ENCODE measurements at regions not wholly inside any gene's neighbourhood (a gene's known extent, or its start where the extent isn't known, plus 50 kb on each side); places are given as distances from the start of the nearest gene placed in this dataset.

GRCh38 chr2:172373766-172374165, 53.6 kb upstream of the ITGA6 start:
- H3K9ac ChIP-seq (ENCODE audit: low read depth, low read length), result no peak overlapping the region
- H2AFZ ChIP-seq (ENCODE audit: low read depth, low read length), result no peak overlapping the region
- H3K79me2 ChIP-seq (ENCODE audit: insufficient read depth, low read length), result no peaks in the 10 kb centered on the region
- H3K4me1 ChIP-seq (ENCODE audit: insufficient read depth, low read length), result peaks cover 6% of the 10 kb centered on the region; the same call in 1 of the 2 replicates
- H4K20me1 ChIP-seq (ENCODE audit: insufficient read depth, low read length), result no peaks in the 10 kb centered on the region
- no peaks in the 10 kb centered on the region for H3K36me3 ChIP-seq (ENCODE audit: insufficient read depth, low read length)
- TF ChIP-seq CTCF (IDR thresholded peaks at IDR 0.05; ENCODE audit: borderline replicate concordance, extremely low read depth, low read length, poor library complexity, severe bottlenecking) (no peak), EZH2 (IDR thresholded peaks at IDR 0.05; ENCODE audit: borderline replicate concordance, low read depth, low read length, severe bottlenecking) (no peak)
- ATAC-seq (ENCODE audit: insufficient read depth, low read depth) (no peak), DNase-seq (no peak)
- H3K27ac ChIP-seq (ENCODE audit: low read length), result no peak overlapping the region
- no peak overlapping the region for H3K4me3 ChIP-seq (ENCODE audit: low read depth in 1 of 2, low read length in 2 of 2)
- H3K4me2 ChIP-seq (ENCODE audit: insufficient read depth, low read length), result no peak overlapping the region
- no peaks in the 10 kb centered on the region for H3K9me3 ChIP-seq (ENCODE audit: insufficient read depth, low read length, severe bottlenecking)
- H3K27me3 ChIP-seq (ENCODE audit: insufficient read depth, low read length, poor library complexity), result no peaks in the 10 kb centered on the region

GRCh38 chr2:172374318-172375240, 52.8 kb upstream of the ITGA6 start:
- Histone ChIP-seq H3K9ac (ENCODE audit: low read depth, low read length) (no peak overlapping the region), H3K79me2 (ENCODE audit: insufficient read depth, low read length) (no peaks in the 10 kb centered on the region), H3K27ac (ENCODE audit: low read length) (no peak overlapping the region), H3K4me1 (ENCODE audit: insufficient read depth, low read length) (peaks cover 6% of the 10 kb centered on the region; the same call in 1 of the 2 replicates), H3K27me3 (ENCODE audit: insufficient read depth, low read length, poor library complexity) (no peaks in the 10 kb centered on the region), H3K36me3 (ENCODE audit: insufficient read depth, low read length) (no peaks in the 10 kb centered on the region), H3K9me3 (ENCODE audit: insufficient read depth, low read length, severe bottlenecking) (peaks cover 5% of the 10 kb centered on the region), H2AFZ (ENCODE audit: low read depth, low read length) (no peak overlapping the region), H3K4me2 (ENCODE audit: insufficient read depth, low read length) (no peak overlapping the region), H4K20me1 (ENCODE audit: insufficient read depth, low read length) (no peaks in the 10 kb centered on the region), H3K4me3 (ENCODE audit: low read depth in 1 of 2, low read length in 2 of 2) (no peak overlapping the region)
- DNase-seq (no peak), ATAC-seq (ENCODE audit: insufficient read depth, low read depth) (no peak)
- TF ChIP-seq EZH2 (IDR thresholded peaks at IDR 0.05; ENCODE audit: borderline replicate concordance, low read depth, low read length, severe bottlenecking) (no peak), CTCF (IDR thresholded peaks at IDR 0.05; ENCODE audit: borderline replicate concordance, extremely low read depth, low read length, poor library complexity, severe bottlenecking) (no peak)

GRCh38 chr2:172375251-172375650, 52.1 kb upstream of the ITGA6 start:
- H3K27ac ChIP-seq (ENCODE audit: low read length), result no peak overlapping the region
- no peaks in the 10 kb centered on the region for H3K27me3 ChIP-seq (ENCODE audit: insufficient read depth, low read length, poor library complexity)
- H3K4me3 ChIP-seq (ENCODE audit: low read depth in 1 of 2, low read length in 2 of 2), result no peak overlapping the region
- H2AFZ ChIP-seq (ENCODE audit: low read depth, low read length), result no peak overlapping the region
- no peak overlapping the region for H3K4me2 ChIP-seq (ENCODE audit: insufficient read depth, low read length)
- peaks cover 5% of the 10 kb centered on the region for H3K9me3 ChIP-seq (ENCODE audit: insufficient read depth, low read length, severe bottlenecking)
- no peak for DNase-seq
- no peak for TF ChIP-seq EZH2 (IDR thresholded peaks at IDR 0.05; ENCODE audit: borderline replicate concordance, low read depth, low read length, severe bottlenecking)
- no peak for TF ChIP-seq CTCF (IDR thresholded peaks at IDR 0.05; ENCODE audit: borderline replicate concordance, extremely low read depth, low read length, poor library complexity, severe bottlenecking)
- H3K9ac ChIP-seq (ENCODE audit: low read depth, low read length), result no peak overlapping the region
- no peak for ATAC-seq (ENCODE audit: insufficient read depth, low read depth)
- H4K20me1 ChIP-seq (ENCODE audit: insufficient read depth, low read length), result no peaks in the 10 kb centered on the region
- no peaks in the 10 kb centered on the region for H3K79me2 ChIP-seq (ENCODE audit: insufficient read depth, low read length)
- H3K4me1 ChIP-seq (ENCODE audit: insufficient read depth, low read length), result peaks cover 6% of the 10 kb centered on the region; the same call in 1 of the 2 replicates
- H3K36me3 ChIP-seq (ENCODE audit: insufficient read depth, low read length), result no peaks in the 10 kb centered on the region
